ENCODE measurements at regions not wholly inside any gene's neighbourhood (a gene's known extent, or its start where the extent isn't known, plus 50 kb on each side); places are given as distances from the start of the nearest gene placed in this dataset.

DNA sequence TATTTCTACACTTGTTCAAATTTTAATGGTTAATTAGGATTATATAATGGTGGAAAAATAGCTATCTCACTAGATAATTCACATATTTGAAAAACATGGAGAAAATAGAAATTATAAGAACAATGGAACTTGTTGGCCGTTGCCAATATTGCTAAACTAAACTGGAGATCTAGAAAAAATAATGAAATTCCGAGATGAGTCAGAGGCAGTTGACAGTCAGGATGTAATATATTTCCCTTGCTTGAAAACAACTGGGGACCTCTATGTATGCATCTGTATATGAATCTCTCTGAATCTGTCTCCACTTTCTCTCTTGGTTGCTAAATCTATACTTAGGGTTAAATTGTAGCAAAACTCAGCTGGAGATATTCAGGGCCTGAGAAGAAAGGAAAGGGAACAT is 1108.2 kb upstream of the GJE1 start:
- TF ChIP-seq, protein P1, sequence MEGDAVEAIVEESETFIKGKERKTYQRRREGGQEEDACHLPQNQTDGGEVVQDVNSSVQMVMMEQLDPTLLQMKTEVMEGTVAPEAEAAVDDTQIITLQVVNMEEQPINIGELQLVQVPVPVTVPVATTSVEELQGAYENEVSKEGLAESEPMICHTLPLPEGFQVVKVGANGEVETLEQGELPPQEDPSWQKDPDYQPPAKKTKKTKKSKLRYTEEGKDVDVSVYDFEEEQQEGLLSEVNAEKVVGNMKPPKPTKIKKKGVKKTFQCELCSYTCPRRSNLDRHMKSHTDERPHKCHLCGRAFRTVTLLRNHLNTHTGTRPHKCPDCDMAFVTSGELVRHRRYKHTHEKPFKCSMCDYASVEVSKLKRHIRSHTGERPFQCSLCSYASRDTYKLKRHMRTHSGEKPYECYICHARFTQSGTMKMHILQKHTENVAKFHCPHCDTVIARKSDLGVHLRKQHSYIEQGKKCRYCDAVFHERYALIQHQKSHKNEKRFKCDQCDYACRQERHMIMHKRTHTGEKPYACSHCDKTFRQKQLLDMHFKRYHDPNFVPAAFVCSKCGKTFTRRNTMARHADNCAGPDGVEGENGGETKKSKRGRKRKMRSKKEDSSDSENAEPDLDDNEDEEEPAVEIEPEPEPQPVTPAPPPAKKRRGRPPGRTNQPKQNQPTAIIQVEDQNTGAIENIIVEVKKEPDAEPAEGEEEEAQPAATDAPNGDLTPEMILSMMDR (IDR thresholded peaks at IDR 0.05), result no peak
- no peak for TF ChIP-seq POLR2A (IDR thresholded peaks at IDR 0.05)
